Gastroesophageal sphincter (tissue), 4 donors: ENCODE measurements at regions not wholly inside any gene's neighbourhood (a gene's known extent, or its start where the extent isn't known, plus 50 kb on each side); places are given as distances from the start of the nearest gene placed in this dataset.
"Not testable (repeated sequence)": the region's sequence is repeated elsewhere in the genome, so short reads cannot be mapped to it uniquely, and the experiment has no call there.

Experiments used
- ATAC-seq: fragments of 150-250 bp; one replicate; pipeline ENCODE4 v1.9.1; 2016; ENCODE audit warnings: mild to moderate bottlenecking, moderate library complexity
- H3K27ac ChIP-seq, 4 donors: fragments of 200-600 bp; sonication (generic) in 3 of 4; 1 replicate in 3 of 4; 2 replicates in 1 of 4; pipeline ENCODE4 v1.5.1; 2016 to 2019
- H3K27me3 ChIP-seq: fragments of 200-600 bp; sonication (generic); one replicate; pipeline ENCODE4 v1.5.1; 2019
- H3K36me3 ChIP-seq, 2 donors: fragments of 200-600 bp; sonication (generic); one replicate each; pipeline ENCODE4 v1.5.1; 2019; ENCODE audit warnings: control low read depth in 1 of 2
- H3K4me1 ChIP-seq, 3 donors: fragments of 200-600 bp; sonication (generic); 1 replicate in 2 of 3; 2 replicates in 1 of 3; pipeline ENCODE4 v1.5.1; 2016 to 2019; ENCODE audit warnings: control low read depth in 2 of 3
- H3K4me3 ChIP-seq, 2 donors: fragments of 200-600 bp; sonication (generic); one replicate each; pipeline ENCODE4 v1.5.1; 2019; ENCODE audit warnings: mild to moderate bottlenecking in 1 of 2, moderate library complexity in 1 of 2
- H3K9me3 ChIP-seq, 3 donors: fragments of 200-600 bp; sonication (generic); one replicate each; pipeline ENCODE4 v1.5.1; 2017 to 2019; ENCODE audit warnings: control low read depth in 2 of 3
- EP300 ChIP-seq: sonication (generic); formaldehyde crosslinking; IDR thresholded peaks from one replicate; pipeline ENCODE4 v1.6.1; 2017; ENCODE audit warnings: antibody characterized with exemption, mild to moderate bottlenecking
- POLR2A ChIP-seq, 2 donors: fragments of 450-650 bp; IDR thresholded peaks; one replicate each; pipeline ENCODE4 v1.6.1; 2017; ENCODE audit warnings: antibody characterized with exemption in 2 of 2, mild to moderate bottlenecking in 2 of 2, moderate library complexity in 1 of 2
- POLR2AphosphoS5 ChIP-seq: sonication (generic); formaldehyde crosslinking; IDR thresholded peaks from one replicate; pipeline ENCODE4 v1.6.1; 2017; ENCODE audit warnings: antibody characterized with exemption
- WGBS, 2 donors: methylation state at CpG; one replicate each; pipeline ENCODE4 v1.1.5; 2018; ENCODE audit warnings: low coverage in 1 of 2; 5-methylcytosine and 5-hydroxymethylcytosine counted together
- TF ChIP-seq, protein P1 (sequence below), 4 experiments: fragments of 200-600 bp in 2 of 4; fragments of 450-650 bp in 2 of 4; sonication (generic) in 1 of 4; IDR thresholded peaks; one replicate each; pipeline ENCODE4 v1.5.1; 2017 to 2019; ENCODE audit warnings: antibody characterized with exemption in 4 of 4, mild to moderate bottlenecking in 2 of 4, moderate library complexity in 2 of 4

DNA sequence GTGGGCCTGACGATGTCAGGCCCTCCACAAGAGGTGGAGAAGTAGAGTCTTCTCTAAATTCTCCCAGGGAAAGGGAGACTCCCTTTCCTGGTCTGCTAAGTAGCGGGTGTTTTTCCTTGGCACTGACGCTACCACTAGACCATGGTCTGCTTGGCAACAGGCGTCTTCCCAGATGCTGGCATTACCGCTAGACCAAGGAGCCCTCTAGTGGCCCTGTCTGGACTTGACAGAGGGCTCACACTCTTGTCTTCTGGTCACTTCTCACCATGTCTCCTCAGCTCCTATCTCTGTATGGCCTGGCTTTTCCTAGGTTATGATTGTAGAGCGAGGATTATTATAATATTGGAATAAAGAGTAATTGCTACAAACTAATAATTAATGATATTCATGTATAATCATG lies 51.1 kb upstream of the RASSF6 start:
- H3K4me3 ChIP-seq, H3K36me3 ChIP-seq, H3K27me3 ChIP-seq, ATAC-seq, H3K4me1 ChIP-seq, H3K9me3 ChIP-seq, H3K27ac ChIP-seq: not testable (repeated sequence)
- WGBS, 2 donors: 93% methylated on average over 3 of the region's 6 CpGs; no CpG with 5 or more reads in 1 of the 2 donors

DNA sequence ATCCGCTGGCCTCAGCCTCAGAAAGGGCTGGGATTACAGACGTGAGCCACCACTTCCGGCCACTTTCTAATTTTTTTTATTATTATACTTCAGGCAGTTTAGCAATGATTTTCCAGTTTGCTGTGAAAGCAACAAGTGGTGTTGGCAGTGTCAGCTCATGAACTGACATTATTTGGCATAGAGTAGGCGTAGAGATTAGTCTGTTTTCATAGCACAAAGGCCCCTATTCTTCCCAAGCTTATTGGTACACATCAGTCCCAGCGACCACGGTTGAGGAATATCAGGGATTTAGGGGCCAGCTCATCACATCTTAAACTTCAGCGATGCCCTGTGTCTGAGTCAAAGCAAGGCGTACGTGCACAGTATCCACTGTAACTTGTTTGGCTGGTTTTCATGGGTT lies 53.0 kb upstream of the RASSF6 start:
- no peak overlapping the region for H3K27ac ChIP-seq
- no peaks in the 10 kb centered on the region for H3K9me3 ChIP-seq
- WGBS, 2 donors: 81% methylated on average over 9 of the region's 9 CpGs; no CpG with 5 or more reads in 1 of the 2 donors
- no peaks in the 10 kb centered on the region for H3K36me3 ChIP-seq
- TF ChIP-seq EP300 (no peak), POLR2AphosphoS5 (no peak), POLR2A (IDR thresholded peaks at IDR 0.05) (no peak)
- TF ChIP-seq, protein P1, sequence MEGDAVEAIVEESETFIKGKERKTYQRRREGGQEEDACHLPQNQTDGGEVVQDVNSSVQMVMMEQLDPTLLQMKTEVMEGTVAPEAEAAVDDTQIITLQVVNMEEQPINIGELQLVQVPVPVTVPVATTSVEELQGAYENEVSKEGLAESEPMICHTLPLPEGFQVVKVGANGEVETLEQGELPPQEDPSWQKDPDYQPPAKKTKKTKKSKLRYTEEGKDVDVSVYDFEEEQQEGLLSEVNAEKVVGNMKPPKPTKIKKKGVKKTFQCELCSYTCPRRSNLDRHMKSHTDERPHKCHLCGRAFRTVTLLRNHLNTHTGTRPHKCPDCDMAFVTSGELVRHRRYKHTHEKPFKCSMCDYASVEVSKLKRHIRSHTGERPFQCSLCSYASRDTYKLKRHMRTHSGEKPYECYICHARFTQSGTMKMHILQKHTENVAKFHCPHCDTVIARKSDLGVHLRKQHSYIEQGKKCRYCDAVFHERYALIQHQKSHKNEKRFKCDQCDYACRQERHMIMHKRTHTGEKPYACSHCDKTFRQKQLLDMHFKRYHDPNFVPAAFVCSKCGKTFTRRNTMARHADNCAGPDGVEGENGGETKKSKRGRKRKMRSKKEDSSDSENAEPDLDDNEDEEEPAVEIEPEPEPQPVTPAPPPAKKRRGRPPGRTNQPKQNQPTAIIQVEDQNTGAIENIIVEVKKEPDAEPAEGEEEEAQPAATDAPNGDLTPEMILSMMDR (IDR thresholded peaks at IDR 0.05): no peak
- no peaks in the 10 kb centered on the region for H3K27me3 ChIP-seq
- no peak overlapping the region for H3K4me3 ChIP-seq
- no peak for ATAC-seq
- H3K4me1 ChIP-seq: peaks cover 0 to 7% (median 0%) of the 10 kb centered on the region in 3 donors

DNA sequence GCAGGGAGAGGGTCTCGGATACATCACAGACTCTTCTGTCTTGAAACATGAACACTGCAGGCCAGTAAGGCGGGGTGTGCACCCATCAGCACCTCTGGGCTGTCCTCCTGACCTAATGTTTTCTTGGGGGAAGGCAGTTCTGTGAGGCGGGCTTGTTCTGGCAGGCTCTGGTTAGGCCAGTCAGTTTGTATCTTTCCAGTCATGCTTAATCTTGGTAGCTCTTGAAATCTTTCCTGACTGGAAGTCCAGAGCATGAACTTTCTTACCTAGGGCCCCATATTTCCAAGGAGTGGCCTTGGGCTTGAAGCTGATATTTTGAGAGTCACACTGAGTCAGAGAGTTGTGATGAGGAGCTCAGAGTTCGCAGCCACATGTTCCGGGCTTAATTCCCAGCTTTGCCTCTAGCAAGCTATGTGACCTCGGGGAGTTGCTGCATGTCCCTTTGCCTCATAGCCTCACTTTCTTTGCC lies 54.2 kb upstream of the RASSF6 start:
- H3K36me3 ChIP-seq: no peaks in the 10 kb centered on the region
- TF ChIP-seq, protein P1 (IDR thresholded peaks at IDR 0.05): no peak
- H3K4me3 ChIP-seq: no peak overlapping the region
- no peak overlapping the region for H3K27ac ChIP-seq
- no peaks in the 10 kb centered on the region for H3K9me3 ChIP-seq
- 78 to 90% methylated on average over 5 to 6 of the region's 6 CpGs for WGBS, 2 donors
- peaks cover 0 to 7% (median 0%) of the 10 kb centered on the region in 3 donors for H3K4me1 ChIP-seq
- no peak for ATAC-seq
- no peaks in the 10 kb centered on the region for H3K27me3 ChIP-seq

DNA sequence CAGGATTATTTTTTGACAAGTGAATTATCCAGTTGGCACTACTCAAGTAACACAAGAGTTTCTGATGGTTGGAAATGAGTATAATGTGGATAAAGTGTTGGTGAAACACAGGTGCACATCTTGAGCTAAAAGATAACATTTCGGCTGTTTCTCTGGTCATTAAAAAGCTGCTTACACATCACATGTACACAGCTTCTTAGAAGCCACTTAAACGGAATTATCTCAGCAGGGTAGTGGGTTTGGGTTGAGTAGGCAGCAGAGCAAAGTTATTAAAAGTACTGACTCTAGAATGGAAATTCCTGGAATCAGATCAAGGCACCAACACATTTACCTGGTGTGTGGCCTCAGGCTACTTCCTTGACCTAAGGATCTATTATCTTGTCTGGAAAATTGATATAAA lies 55.4 kb upstream of the RASSF6 start:
- Histone ChIP-seq H3K9me3 (no peaks in the 10 kb centered on the region), H3K4me1 (peaks cover 0 to 7% (median 0%) of the 10 kb centered on the region in 3 donors), H3K27ac (no peak overlapping the region), H3K4me3 (no peak overlapping the region), H3K27me3 (no peaks in the 10 kb centered on the region), H3K36me3 (no peaks in the 10 kb centered on the region)
- ATAC-seq: no peak
- TF ChIP-seq, protein P1 (IDR thresholded peaks at IDR 0.05): no peak
- no peak for TF ChIP-seq POLR2A (IDR thresholded peaks at IDR 0.05)
- no peak for TF ChIP-seq EP300
- TF ChIP-seq POLR2AphosphoS5: no peak
- 81 to 100% methylated on average over 2 of the region's 2 CpGs for WGBS, 2 donors

DNA sequence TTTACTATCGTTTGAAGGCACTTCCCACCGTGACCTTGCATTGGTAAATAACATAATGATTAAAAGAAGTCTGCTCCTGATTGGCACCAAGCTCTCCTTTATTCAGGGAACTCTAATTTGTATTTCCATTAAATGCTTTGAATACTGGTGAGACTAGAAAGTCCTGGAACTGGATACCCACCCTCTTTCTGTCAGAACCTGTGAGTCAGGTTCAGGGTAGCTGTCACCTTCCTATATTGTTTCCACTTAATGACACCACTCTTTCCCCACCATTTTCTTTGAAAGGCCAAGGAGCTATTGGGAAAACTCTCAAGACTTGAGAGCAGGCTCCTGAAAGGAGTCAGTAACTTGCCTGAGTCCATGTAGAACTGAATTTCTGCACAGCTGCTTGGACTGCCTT lies 55.9 kb upstream of the RASSF6 start:
- no peaks in the 10 kb centered on the region for H3K27me3 ChIP-seq
- WGBS, 2 donors: 96 to 100% methylated on average over 1 to 2 of the region's 2 CpGs
- no peaks in the 10 kb centered on the region for H3K9me3 ChIP-seq
- TF ChIP-seq POLR2A (IDR thresholded peaks at IDR 0.05) (no peak), EP300 (no peak), POLR2AphosphoS5 (no peak)
- TF ChIP-seq, protein P1 (IDR thresholded peaks at IDR 0.05): no peak
- no peak for ATAC-seq
- H3K4me3 ChIP-seq: no peak overlapping the region
- H3K27ac ChIP-seq: no peak overlapping the region
- H3K4me1 ChIP-seq: peaks cover 0 to 7% (median 0%) of the 10 kb centered on the region in 3 donors
- H3K36me3 ChIP-seq: no peaks in the 10 kb centered on the region
